Caco-2 (cell line): ENCODE measurements at regions not wholly inside any gene's neighbourhood (a gene's known extent, or its start where the extent isn't known, plus 50 kb on each side); places are given as distances from the start of the nearest gene placed in this dataset.

Experiments
- BruUV-seq: library from RNA; stranded (reverse); fragments of 400-500 nt; replicated peaks from 2 replicates; lab custom pipeline; 2021; lab: Mats Ljungman, UMichigan
- CTCF ChIA-PET: fragments of 300-600 bp; sonication (Branson Sonifier 250); formaldehyde crosslinking; loops from one replicate; lab custom pipeline; 2022; ENCODE audit warnings: antibody characterized with exemption; lab: Charles Lee
- POLR2A ChIA-PET: fragments of 300-600 bp; sonication (Branson Sonifier 250); formaldehyde crosslinking; loops from one replicate; lab custom pipeline; 2022; ENCODE audit warnings: antibody characterized with exemption; lab: Charles Lee
- DNase-seq, 2 experiments: peaks; one replicate each; pipeline versions ENCODE4 v3.0.0 to v3.0.0-alpha.2; 2020 to 2022
- H3K27me3 ChIP-seq: replicated peaks from 2 replicates; pipeline ENCODE4 v1.6.0; 2011; ENCODE audit warnings: low read length; ENCODE audit not compliant: control insufficient read depth, insufficient read depth
- H3K36me3 ChIP-seq: 2 replicates; pipeline ENCODE4 v1.5.1; 2011; ENCODE audit warnings: low read length; ENCODE audit not compliant: control insufficient read depth, insufficient read depth
- H3K4me1 ChIP-seq: fragments of 250-450 bp; sonication (Bioruptor Pico); 2 replicates; pipeline ENCODE4 v1.5.1; 2020; ENCODE audit warnings: mild to moderate bottlenecking
- H3K4me3 ChIP-seq: 2 replicates; pipeline ENCODE4 v1.5.1; 2011; ENCODE audit warnings: low read depth, mild to moderate bottlenecking, control low read depth, low read length
- H3K9me3 ChIP-seq: fragments of 250-450 bp; sonication (Bioruptor Pico); 2 replicates; pipeline ENCODE4 v1.5.1; 2020; ENCODE audit warnings: mild to moderate bottlenecking, moderate library complexity
- H3K27ac Mint-ChIP-seq: one replicate; pipeline ENCODE4 v1.8.0; 2022; ENCODE audit warnings: mixed read lengths; ENCODE audit not compliant: unreplicated experiment
- H3K27me3 Mint-ChIP-seq: one replicate; pipeline ENCODE4 v1.8.0; 2022; ENCODE audit warnings: mixed read lengths; ENCODE audit not compliant: insufficient read depth, unreplicated experiment
- H3K36me3 Mint-ChIP-seq: one replicate; pipeline ENCODE4 v1.8.0; 2022; ENCODE audit warnings: mild to moderate bottlenecking, mixed read lengths; ENCODE audit not compliant: insufficient read depth, unreplicated experiment
- H3K4me1 Mint-ChIP-seq: one replicate; pipeline ENCODE4 v1.8.0; 2022; ENCODE audit warnings: low read depth, mixed read lengths; ENCODE audit not compliant: unreplicated experiment
- H3K4me3 Mint-ChIP-seq: one replicate; pipeline ENCODE4 v1.8.0; 2022; ENCODE audit warnings: mild to moderate bottlenecking, moderate library complexity, mixed read lengths; ENCODE audit not compliant: unreplicated experiment
- H3K9me3 Mint-ChIP-seq: one replicate; pipeline ENCODE4 v1.8.0; 2022; ENCODE audit warnings: mixed read lengths; ENCODE audit not compliant: unreplicated experiment
- intact Hi-C: fragments of 100-400 bp; cut with micrococcal nuclease; formaldehyde crosslinking; loops from one replicate; pipeline ENCODE4 v1.10.0; 2022; ENCODE audit not compliant: unreplicated experiment
- TF ChIP-seq, protein P1 (sequence below), 2 experiments: fragments of 200-600 bp in 1 of 2; IDR thresholded peaks; 1 replicate in 1 of 2; 2 replicates in 1 of 2; pipeline versions ENCODE4 v1.5.1 to v1.8.0; 2011 to 2022; ENCODE audit warnings: antibody characterized with exemption in 1 of 2, control low read depth in 1 of 2, inconsistent platforms in 1 of 2, low read depth in 1 of 2, low read length in 1 of 2, mild to moderate bottlenecking in 1 of 2, moderate library complexity in 1 of 2; ENCODE audit not compliant: insufficient read depth in 1 of 2, severe bottlenecking in 1 of 2, unreplicated experiment in 1 of 2

- Histone ChIP-seq H3K9me3 (peaks cover 4% of the 10 kb centered on the region; the same call in 1 of the 2 replicates), H3K27me3 (no peaks in the 10 kb centered on the region), H3K36me3 (no peaks in the 10 kb centered on the region), H3K4me1 (peaks cover 10% of the 10 kb centered on the region), H3K4me3 (no peak overlapping the region)
- Mint-ChIP-seq H3K4me1 (peaks cover 13% of the 10 kb centered on the region), H3K9me3 (peaks cover 28% of the 10 kb centered on the region), H3K27ac (no peak overlapping the region), H3K27me3 (peaks cover 8% of the 10 kb centered on the region), H3K36me3 (no peaks in the 10 kb centered on the region), H3K4me3 (no peak overlapping the region)
- BruUV-seq = no TSS peak
- CTCF ChIA-PET = no interaction called here
- DNase-seq = no peak
- intact Hi-C loops = no loop called here
- TF ChIP-seq, protein P1, sequence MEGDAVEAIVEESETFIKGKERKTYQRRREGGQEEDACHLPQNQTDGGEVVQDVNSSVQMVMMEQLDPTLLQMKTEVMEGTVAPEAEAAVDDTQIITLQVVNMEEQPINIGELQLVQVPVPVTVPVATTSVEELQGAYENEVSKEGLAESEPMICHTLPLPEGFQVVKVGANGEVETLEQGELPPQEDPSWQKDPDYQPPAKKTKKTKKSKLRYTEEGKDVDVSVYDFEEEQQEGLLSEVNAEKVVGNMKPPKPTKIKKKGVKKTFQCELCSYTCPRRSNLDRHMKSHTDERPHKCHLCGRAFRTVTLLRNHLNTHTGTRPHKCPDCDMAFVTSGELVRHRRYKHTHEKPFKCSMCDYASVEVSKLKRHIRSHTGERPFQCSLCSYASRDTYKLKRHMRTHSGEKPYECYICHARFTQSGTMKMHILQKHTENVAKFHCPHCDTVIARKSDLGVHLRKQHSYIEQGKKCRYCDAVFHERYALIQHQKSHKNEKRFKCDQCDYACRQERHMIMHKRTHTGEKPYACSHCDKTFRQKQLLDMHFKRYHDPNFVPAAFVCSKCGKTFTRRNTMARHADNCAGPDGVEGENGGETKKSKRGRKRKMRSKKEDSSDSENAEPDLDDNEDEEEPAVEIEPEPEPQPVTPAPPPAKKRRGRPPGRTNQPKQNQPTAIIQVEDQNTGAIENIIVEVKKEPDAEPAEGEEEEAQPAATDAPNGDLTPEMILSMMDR (IDR thresholded peaks at IDR 0.05; ENCODE audit: insufficient read depth in 1 of 2, low read depth in 1 of 2, low read length in 1 of 2, severe bottlenecking in 1 of 2, unreplicated experiment in 1 of 2) = no peak
- POLR2A ChIA-PET = no interaction called here
Measured at GRCh38 chr16:51010817-51011216, 140.3 kb downstream of the SALL1 start.

DNA sequence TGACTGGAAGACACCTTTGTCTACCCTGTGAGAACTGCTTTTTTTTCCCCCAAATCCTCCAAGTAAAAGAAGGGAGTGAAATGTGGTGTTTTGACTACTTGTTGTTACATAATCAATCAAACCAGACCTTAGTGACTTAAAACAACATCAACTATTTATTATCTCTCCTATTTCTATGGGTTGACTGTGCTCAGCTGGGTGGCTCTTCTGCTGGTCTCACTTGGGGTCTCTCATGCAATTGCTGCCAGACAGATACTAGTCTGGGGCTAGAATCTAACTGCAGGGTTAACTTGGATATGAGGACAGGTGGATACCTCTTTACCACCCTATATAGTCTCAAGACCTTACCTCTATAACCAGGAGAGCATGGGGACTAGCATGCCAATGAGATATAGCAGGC is 141.3 kb downstream of the SALL1 start:
- Histone ChIP-seq H3K27me3 (no peaks in the 10 kb centered on the region), H3K4me3 (no peak overlapping the region), H3K36me3 (no peaks in the 10 kb centered on the region), H3K9me3 (peaks cover 4% of the 10 kb centered on the region; the same call in 1 of the 2 replicates), H3K4me1 (peaks cover 10% of the 10 kb centered on the region)
- Mint-ChIP-seq H3K9me3 (peaks cover 28% of the 10 kb centered on the region), H3K27ac (no peak overlapping the region), H3K27me3 (peaks cover 4% of the 10 kb centered on the region), H3K36me3 (no peaks in the 10 kb centered on the region), H3K4me3 (no peak overlapping the region), H3K4me1 (peaks cover 13% of the 10 kb centered on the region)
- ChIA-PET CTCF (no interaction called here), POLR2A (no interaction called here)
- BruUV-seq = no TSS peak
- intact Hi-C loops = no loop called here
- TF ChIP-seq, protein P1 (IDR thresholded peaks at IDR 0.05; ENCODE audit: insufficient read depth in 1 of 2, low read depth in 1 of 2, low read length in 1 of 2, severe bottlenecking in 1 of 2, unreplicated experiment in 1 of 2) = no peak
- DNase-seq = no peak

- POLR2A ChIA-PET = no interaction called here
- TF ChIP-seq, protein P1 (IDR thresholded peaks at IDR 0.05; ENCODE audit: insufficient read depth in 1 of 2, low read depth in 1 of 2, low read length in 1 of 2, severe bottlenecking in 1 of 2, unreplicated experiment in 1 of 2) = no peak
Measured at GRCh38 chr16:51009359-51009758, 141.7 kb downstream of the SALL1 start.

More at GRCh38 chr16:51009359-51009758, 141.7 kb downstream of the SALL1 start:
- CTCF ChIA-PET = no interaction called here
- H3K9me3 Mint-ChIP-seq = peaks cover 28% of the 10 kb centered on the region
- no peaks in the 10 kb centered on the region for H3K36me3 ChIP-seq
- peaks cover 8% of the 10 kb centered on the region for H3K27me3 Mint-ChIP-seq
- H3K4me1 Mint-ChIP-seq = peaks cover 13% of the 10 kb centered on the region
- no peaks in the 10 kb centered on the region for H3K36me3 Mint-ChIP-seq
- no peak overlapping the region for H3K4me3 Mint-ChIP-seq
- H3K27ac Mint-ChIP-seq = no peak overlapping the region
- DNase-seq = no peak
- H3K4me1 ChIP-seq = peaks cover 10% of the 10 kb centered on the region
- intact Hi-C loops = no loop called here
- H3K4me3 ChIP-seq = no peak overlapping the region
- H3K27me3 ChIP-seq = no peaks in the 10 kb centered on the region
- peaks cover 4% of the 10 kb centered on the region; the same call in 1 of the 2 replicates for H3K9me3 ChIP-seq
- no TSS peak for BruUV-seq
